Omental fat pad (tissue), 3 donors: ENCODE measurements at regions not wholly inside any gene's neighbourhood (a gene's known extent, or its start where the extent isn't known, plus 50 kb on each side); places are given as distances from the start of the nearest gene placed in this dataset.

Experiments used
- ATAC-seq: fragments of 150-250 bp; one replicate; pipeline ENCODE4 v1.9.1; 2016; ENCODE audit warnings: mild to moderate bottlenecking, moderate library complexity; ENCODE audit not compliant: low FRiP score
- DNase-seq: peaks from one replicate; pipeline ENCODE4 v3.0.0-alpha.2; 2019; ENCODE audit warnings: low spot score
- CTCF ChIP-seq, 3 donors: fragments of 450-650 bp; IDR thresholded peaks; one replicate each; pipeline ENCODE4 v1.5.1; 2016 to 2017; ENCODE audit warnings: antibody characterized with exemption in 3 of 3, mild to moderate bottlenecking in 3 of 3, moderate library complexity in 2 of 3

DNA sequence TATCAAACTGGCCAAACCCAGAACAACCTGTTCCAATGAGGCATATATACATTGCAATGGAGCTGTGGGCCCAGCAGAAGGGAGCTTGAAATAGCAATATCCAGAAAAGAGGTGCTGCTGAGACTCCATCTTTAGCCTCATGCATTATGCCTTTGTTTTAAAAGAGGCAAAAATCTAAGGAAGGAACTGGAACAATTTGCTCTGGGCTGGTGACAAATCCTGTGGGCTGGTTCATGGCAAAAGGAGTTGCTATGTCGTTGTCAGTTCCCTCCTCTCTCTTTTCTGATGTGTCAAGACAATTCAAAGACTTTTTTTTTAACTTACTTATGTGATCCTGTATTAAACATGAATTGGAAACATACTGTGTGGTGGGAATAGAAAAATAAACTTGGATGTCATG, 124.2 kb upstream of the FSHR start:
- ATAC-seq (no peak), DNase-seq (no peak)
- no peak for TF ChIP-seq CTCF (IDR thresholded peaks at IDR 0.05)

DNA sequence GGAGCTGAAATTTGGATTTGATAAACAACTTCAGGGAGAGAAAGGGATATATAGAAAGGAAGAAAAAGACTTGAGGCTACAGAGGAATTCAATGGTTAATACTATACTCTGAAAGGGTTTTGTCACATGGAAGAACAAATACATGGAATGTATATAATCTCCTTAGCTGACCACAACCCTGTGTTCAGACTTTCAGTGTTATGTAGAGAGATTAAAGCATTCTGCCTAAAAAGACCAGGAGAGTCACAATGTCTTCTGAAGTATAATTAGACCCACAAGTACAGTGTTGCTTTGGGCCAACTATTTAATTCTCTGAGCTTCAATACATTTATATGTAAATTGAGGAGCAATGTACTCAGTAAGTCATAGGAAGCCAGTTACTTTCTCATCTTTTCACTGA, 123.8 kb upstream of the FSHR start:
- no peak for ATAC-seq
- no peak for DNase-seq
- no peak for TF ChIP-seq CTCF (IDR thresholded peaks at IDR 0.05)

DNA sequence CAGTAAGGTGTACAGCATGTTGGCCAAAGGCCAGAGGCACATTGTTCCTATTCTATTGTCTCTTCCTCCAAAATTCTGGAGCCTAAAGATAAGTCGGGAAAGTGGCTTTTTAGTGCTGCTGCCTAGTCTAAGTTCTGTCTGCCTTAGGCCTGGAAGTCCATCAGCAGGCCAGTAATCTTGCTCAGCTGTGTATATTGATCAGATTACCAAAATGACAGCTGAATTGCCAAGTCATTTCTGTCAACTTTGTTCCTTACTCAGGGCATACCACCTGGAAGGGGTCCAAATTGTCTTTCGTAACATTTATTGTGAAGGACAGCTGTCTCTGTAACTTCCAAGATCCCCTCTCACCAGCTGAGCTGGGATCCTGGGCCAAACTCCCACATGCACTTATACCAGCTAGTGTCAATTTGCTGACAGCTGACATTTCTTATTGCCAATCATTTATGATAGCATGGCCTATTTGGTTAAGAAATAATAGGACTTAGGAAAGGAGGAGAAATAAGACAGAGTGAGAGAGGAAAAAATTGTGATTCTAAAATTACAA, 116.8 kb upstream of the FSHR start:
- TF ChIP-seq CTCF (IDR thresholded peaks at IDR 0.05), result no peak
- no peak for DNase-seq

DNA sequence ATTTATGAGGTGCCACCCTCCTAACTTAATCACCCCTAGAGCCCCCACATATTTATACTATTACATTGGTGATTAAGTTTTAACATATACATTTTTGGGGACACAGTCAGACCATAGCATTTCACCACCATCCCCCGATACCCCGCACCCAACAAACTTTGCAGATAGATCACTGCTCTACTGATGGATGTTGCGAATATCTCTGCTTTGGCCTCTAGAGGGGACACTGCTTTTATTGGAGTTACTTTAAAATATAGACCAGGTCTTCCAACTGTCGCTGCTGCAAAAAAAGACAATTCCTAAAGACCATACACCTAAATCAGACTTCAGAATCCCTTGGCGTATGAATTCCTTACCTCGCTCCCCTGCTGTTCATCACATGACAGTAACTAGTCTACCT, 115.8 kb upstream of the FSHR start:
- ATAC-seq, result no peak
- no peak for TF ChIP-seq CTCF (IDR thresholded peaks at IDR 0.05)
- no peak for DNase-seq

More for the DNA sequence above, 116.8 kb upstream of the FSHR start:
- ATAC-seq, result no peak

DNA sequence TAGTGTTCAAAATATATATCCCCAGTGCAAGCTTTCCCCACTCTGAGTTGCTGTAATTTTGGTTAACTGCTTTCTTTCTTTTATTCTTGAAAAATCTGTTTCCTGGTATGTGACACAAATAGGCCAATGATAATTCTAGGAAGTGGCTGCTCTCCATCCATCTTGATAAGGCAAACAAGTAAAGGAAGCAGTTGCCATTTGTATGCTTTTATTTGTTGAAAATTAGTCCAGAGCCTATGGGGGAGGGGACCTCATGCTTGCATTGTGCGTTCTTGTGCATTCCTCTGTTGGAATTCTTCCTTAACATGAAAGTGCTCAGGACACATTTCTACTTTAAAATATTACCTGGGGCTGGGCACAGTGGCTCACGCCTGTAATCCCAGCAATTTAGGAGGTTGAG, 111.2 kb upstream of the FSHR start:
- ATAC-seq, result no peak
- TF ChIP-seq CTCF (IDR thresholded peaks at IDR 0.05), result no peak
- no peak for DNase-seq

DNA sequence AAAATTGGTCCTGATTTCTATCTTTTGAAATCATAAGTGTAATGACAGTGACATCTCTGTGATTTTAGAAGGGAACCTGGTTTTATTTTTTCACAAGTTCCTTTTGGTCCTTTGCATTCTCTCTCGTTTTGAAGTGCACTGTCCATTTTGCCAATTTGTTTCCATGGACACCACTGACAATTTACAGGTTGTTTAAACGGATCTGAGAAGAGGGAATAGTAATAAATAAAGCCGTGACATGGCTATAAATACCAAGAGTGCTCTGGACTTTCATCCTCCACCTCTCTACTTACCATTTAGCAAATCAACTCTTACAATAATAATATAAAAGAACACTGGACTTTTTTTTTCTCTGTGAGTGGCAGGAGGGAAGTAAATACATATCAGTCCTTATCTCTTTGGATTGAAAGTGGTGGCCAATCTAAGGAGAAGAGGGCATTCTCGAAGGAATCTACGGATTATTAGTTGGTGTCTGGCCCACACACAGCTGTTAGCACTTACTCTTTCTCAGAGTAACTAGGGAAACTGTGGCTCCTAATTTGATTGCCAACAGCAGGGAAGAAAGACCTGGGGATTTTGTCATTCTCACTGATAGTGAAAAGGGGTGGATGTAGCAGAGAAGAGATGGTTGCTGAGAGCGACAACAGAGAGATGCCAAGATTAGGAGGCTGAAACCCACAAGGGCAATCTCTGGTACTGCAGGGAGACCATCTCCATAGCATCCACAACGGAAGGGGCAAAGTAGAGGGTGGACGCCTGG, 108.7 kb upstream of the FSHR start:
- TF ChIP-seq CTCF (IDR thresholded peaks at IDR 0.05), result no peak
- DNase-seq (no peak), ATAC-seq (no peak)

GRCh38 chr2:49261781-49262180, 107.5 kb upstream of the FSHR start:
- no peak for DNase-seq
- no peak for ATAC-seq
- no peak for TF ChIP-seq CTCF (IDR thresholded peaks at IDR 0.05)
